Neutrophil (primary cell): ENCODE measurements at regions not wholly inside any gene's neighbourhood (a gene's known extent, or its start where the extent isn't known, plus 50 kb on each side); places are given as distances from the start of the nearest gene placed in this dataset.

ENCODE experiments used
- H3K27ac ChIP-seq: fragments of 200-600 bp; sonication (generic); 2 replicates; pipeline ENCODE4 v1.5.1; 2016; ENCODE audit warnings: mild to moderate bottlenecking, moderate library complexity
- H3K27me3 ChIP-seq: fragments of 200-600 bp; sonication (generic); 2 replicates; pipeline ENCODE4 v1.6.0; 2016; ENCODE audit warnings: mild to moderate bottlenecking
- H3K36me3 ChIP-seq: fragments of 200-600 bp; sonication (generic); 2 replicates; pipeline ENCODE4 v1.5.1; 2017
- H3K4me1 ChIP-seq, 2 experiments: fragments of 200-600 bp in 1 of 2; sonication (generic) in 1 of 2; 1 replicate in 1 of 2; 2 replicates in 1 of 2; pipeline versions ENCODE4 v1.5.1 to v1.6.1; 2013 to 2016; ENCODE audit warnings: low read depth in 1 of 2, low read length in 1 of 2, mild to moderate bottlenecking in 1 of 2, moderate library complexity in 1 of 2; ENCODE audit not compliant: control insufficient read depth in 1 of 2, insufficient read depth in 1 of 2
- H3K4me3 ChIP-seq, 2 experiments: fragments of 200-600 bp in 1 of 2; sonication (generic) in 1 of 2; 1 replicate in 1 of 2; 2 replicates in 1 of 2; pipeline ENCODE4 v1.5.1; 2013 to 2016; ENCODE audit warnings: low read depth in 1 of 2, low read length in 1 of 2, mild to moderate bottlenecking in 1 of 2, moderate library complexity in 1 of 2
- H3K9me3 ChIP-seq: fragments of 200-600 bp; sonication (generic); 2 replicates; pipeline ENCODE4 v1.5.1; 2016
- CTCF ChIP-seq: fragments of 200-600 bp; sonication (generic); IDR thresholded peaks from 2 replicates; pipeline ENCODE4 v1.5.1; 2016; ENCODE audit warnings: antibody characterized with exemption

- Histone ChIP-seq H3K27me3 (no peaks in the 10 kb centered on the region), H3K9me3 (no peaks in the 10 kb centered on the region), H3K4me1 (no peaks in the 10 kb centered on the region), H3K27ac (no peak overlapping the region), H3K36me3 (no peaks in the 10 kb centered on the region), H3K4me3 (no peak overlapping the region)
- TF ChIP-seq CTCF = no peak
These were observed 291.5 kb upstream of the KLHL29 start for GRCh38 chr2:23093513-23093912.

GRCh38 chr2:23096906-23097602 is 287.9 kb upstream of the KLHL29 start:
- H3K27ac ChIP-seq = no peak overlapping the region
- no peak for TF ChIP-seq CTCF
- no peaks in the 10 kb centered on the region for H3K36me3 ChIP-seq
- H3K27me3 ChIP-seq = no peaks in the 10 kb centered on the region
- H3K4me3 ChIP-seq = no peak overlapping the region
- H3K4me1 ChIP-seq = no peaks in the 10 kb centered on the region
- H3K9me3 ChIP-seq = no peaks in the 10 kb centered on the region

GRCh38 chr2:23100406-23100805 is 284.6 kb upstream of the KLHL29 start:
- Histone ChIP-seq H3K4me1 (no peaks in the 10 kb centered on the region), H3K9me3 (no peaks in the 10 kb centered on the region), H3K36me3 (no peaks in the 10 kb centered on the region), H3K27ac (no peak overlapping the region), H3K4me3 (no peak overlapping the region), H3K27me3 (no peaks in the 10 kb centered on the region)
- TF ChIP-seq CTCF = no peak

GRCh38 chr2:23106242-23106785 is 278.7 kb upstream of the KLHL29 start:
- Histone ChIP-seq H3K4me3 (no peak overlapping the region), H3K27ac (no peak overlapping the region), H3K36me3 (no peaks in the 10 kb centered on the region), H3K27me3 (no peaks in the 10 kb centered on the region), H3K9me3 (no peaks in the 10 kb centered on the region), H3K4me1 (no peaks in the 10 kb centered on the region)
- no peak for TF ChIP-seq CTCF

- Histone ChIP-seq H3K27me3 (no peaks in the 10 kb centered on the region), H3K4me1 (no peaks in the 10 kb centered on the region), H3K36me3 (no peaks in the 10 kb centered on the region), H3K27ac (no peak overlapping the region), H3K9me3 (no peaks in the 10 kb centered on the region), H3K4me3 (no peak overlapping the region)
- TF ChIP-seq CTCF = no peak
These were observed 277.5 kb upstream of the KLHL29 start for GRCh38 chr2:23107327-23107941.
